Common myeloid progenitor, CD34-positive (primary cell): ENCODE measurements at regions not wholly inside any gene's neighbourhood (a gene's known extent, or its start where the extent isn't known, plus 50 kb on each side); places are given as distances from the start of the nearest gene placed in this dataset.
A peak's percentile ranks its signal among the peaks of the same experiment; 100 is the strongest.

Experiments
- CTCF ChIA-PET: fragments of 350-600 bp; sonication (Branson Sonifier 250); formaldehyde crosslinking; loops from one replicate; lab custom pipeline; 2021; ENCODE audit warnings: antibody characterized with exemption; lab: Charles Lee
- POLR2A ChIA-PET: fragments of 350-600 bp; sonication (Branson Sonifier 250); formaldehyde crosslinking; loops from one replicate; lab custom pipeline; 2021; ENCODE audit warnings: antibody characterized with exemption; lab: Charles Lee
- DNase-seq, 3 donors: peaks; one replicate each; pipeline versions ENCODE4 v3.0.0 to v3.0.0-alpha.2; 2013
- H3K27ac ChIP-seq, 2 experiments: 1 replicate in 1 of 2; 2 replicates in 1 of 2; pipeline ENCODE4 v1.7.0; 2013; ENCODE audit warnings: inconsistent platforms in 2 of 2, low read length in 2 of 2, mild to moderate bottlenecking in 2 of 2, low read depth in 1 of 2, moderate library complexity in 1 of 2; ENCODE audit not compliant: severe bottlenecking in 2 of 2, insufficient read depth in 1 of 2, poor library complexity in 1 of 2
- H3K27me3 ChIP-seq, 5 experiments: replicated peaks in 2 of 5; 1 replicate in 3 of 5; 2 replicates in 2 of 5; pipeline versions ENCODE4 v1.6.1 to v1.7.0; 2013; ENCODE audit warnings: low read length in 4 of 5, mild to moderate bottlenecking in 2 of 5, moderate library complexity in 2 of 5, inconsistent platforms in 1 of 5; ENCODE audit not compliant: insufficient read depth in 5 of 5, control insufficient read depth in 4 of 5
- H3K36me3 ChIP-seq, 4 experiments: 1 replicate in 2 of 4; 2 replicates in 2 of 4; pipeline versions ENCODE4 v1.6.1 to v1.7.0; 2013; ENCODE audit warnings: low read length in 3 of 4, control low read depth in 1 of 4, mild to moderate bottlenecking in 1 of 4; ENCODE audit not compliant: control insufficient read depth in 4 of 4, insufficient read depth in 4 of 4
- H3K4me1 ChIP-seq, 4 experiments: 1 replicate in 3 of 4; 2 replicates in 1 of 4; pipeline versions ENCODE4 v1.6.1 to v1.7.1; 2013; ENCODE audit warnings: low read length in 3 of 4, mild to moderate bottlenecking in 3 of 4, control low read depth in 1 of 4, inconsistent platforms in 1 of 4, moderate library complexity in 1 of 4; ENCODE audit not compliant: control insufficient read depth in 4 of 4, insufficient read depth in 4 of 4; ENCODE audit errors: control extremely low read depth in 1 of 4
- H3K4me3 ChIP-seq, 7 experiments: 1 replicate in 4 of 7; 2 replicates in 3 of 7; pipeline versions ENCODE4 v1.5.1 to v1.7.0; 2013; ENCODE audit warnings: mild to moderate bottlenecking in 7 of 7, low read length in 6 of 7, moderate library complexity in 6 of 7, inconsistent platforms in 2 of 7, low read depth in 2 of 7, control low read depth in 1 of 7; ENCODE audit not compliant: insufficient read depth in 4 of 7, control insufficient read depth in 1 of 7; ENCODE audit errors: extremely low read depth in 1 of 7
- H3K9me3 ChIP-seq, 5 experiments: 1 replicate in 4 of 5; 2 replicates in 1 of 5; pipeline versions ENCODE4 v1.6.1 to v1.7.1; 2013; ENCODE audit warnings: low read length in 4 of 5, mild to moderate bottlenecking in 2 of 5, inconsistent platforms in 1 of 5, low read depth in 1 of 5, moderate library complexity in 1 of 5; ENCODE audit not compliant: control insufficient read depth in 4 of 5, insufficient read depth in 2 of 5; ENCODE audit errors: control extremely low read depth in 1 of 5
- WGBS: methylation state at CpG from one replicate; pipeline ENCODE4 v1.1.5; 2013; ENCODE audit not compliant: insufficient coverage; 5-methylcytosine and 5-hydroxymethylcytosine counted together

DNA sequence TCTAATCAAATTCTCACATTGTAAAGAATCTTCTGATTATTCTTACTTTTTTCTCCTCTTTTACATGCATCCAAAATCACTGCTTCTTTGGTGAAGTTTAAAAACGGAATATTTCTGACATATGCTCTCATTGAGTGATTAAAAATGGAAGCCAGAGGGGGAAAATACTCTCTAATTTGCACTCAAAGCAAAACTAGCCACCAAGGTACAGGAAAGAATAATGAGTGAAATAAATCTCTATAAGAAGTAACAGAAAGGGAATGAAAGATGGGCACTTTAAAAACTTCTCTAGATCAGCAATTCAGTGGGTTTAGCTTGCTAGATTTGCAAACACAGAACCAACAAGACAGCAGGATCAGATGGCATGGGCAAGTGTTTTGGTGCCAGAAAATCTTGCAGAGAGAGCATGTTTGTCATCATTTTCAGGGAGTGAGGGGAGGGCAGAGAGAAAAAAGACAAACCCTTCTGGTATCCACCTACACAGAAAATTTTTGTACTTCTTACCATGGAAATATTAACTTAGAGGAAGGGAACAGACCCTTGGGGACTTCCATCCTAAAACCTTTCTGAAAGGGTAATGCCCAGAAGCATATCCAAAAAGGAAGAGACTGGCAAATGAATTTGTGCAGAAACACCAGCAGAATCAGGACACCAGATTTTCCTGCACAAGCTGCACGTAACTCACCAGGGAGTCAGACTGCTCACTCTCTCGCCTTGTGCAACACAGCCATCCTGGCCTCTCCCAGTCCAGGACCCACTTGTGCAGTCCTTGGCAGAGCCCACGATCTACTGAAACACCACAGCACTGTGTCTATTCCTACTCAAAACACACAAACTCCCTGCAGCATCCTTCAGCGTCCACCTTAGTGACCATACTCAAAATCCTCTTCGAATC is 270.2 kb upstream of the PRDM1 start:
- peaks cover 0 to 2% (median 0%) of the 10 kb centered on the region in 5 experiments for H3K9me3 ChIP-seq
- no peak overlapping the region for H3K4me3 ChIP-seq
- 98% methylated on average over 5 of the region's 6 CpGs for WGBS
- DNase-seq = no peak
- peaks cover 2 to 32% (median 14%) of the 10 kb centered on the region in 4 experiments for H3K4me1 ChIP-seq
- H3K36me3 ChIP-seq = no peaks in the 10 kb centered on the region
- H3K27me3 ChIP-seq = no peaks in the 10 kb centered on the region
- CTCF ChIA-PET = interaction anchor here (1.5 kb wide), 1 partner anchor 16 kb away, joined by 3 read pairs; no protein-coding TSS in a partner anchor
- no peak overlapping the region for H3K27ac ChIP-seq
- POLR2A ChIA-PET = no interaction called here

DNA sequence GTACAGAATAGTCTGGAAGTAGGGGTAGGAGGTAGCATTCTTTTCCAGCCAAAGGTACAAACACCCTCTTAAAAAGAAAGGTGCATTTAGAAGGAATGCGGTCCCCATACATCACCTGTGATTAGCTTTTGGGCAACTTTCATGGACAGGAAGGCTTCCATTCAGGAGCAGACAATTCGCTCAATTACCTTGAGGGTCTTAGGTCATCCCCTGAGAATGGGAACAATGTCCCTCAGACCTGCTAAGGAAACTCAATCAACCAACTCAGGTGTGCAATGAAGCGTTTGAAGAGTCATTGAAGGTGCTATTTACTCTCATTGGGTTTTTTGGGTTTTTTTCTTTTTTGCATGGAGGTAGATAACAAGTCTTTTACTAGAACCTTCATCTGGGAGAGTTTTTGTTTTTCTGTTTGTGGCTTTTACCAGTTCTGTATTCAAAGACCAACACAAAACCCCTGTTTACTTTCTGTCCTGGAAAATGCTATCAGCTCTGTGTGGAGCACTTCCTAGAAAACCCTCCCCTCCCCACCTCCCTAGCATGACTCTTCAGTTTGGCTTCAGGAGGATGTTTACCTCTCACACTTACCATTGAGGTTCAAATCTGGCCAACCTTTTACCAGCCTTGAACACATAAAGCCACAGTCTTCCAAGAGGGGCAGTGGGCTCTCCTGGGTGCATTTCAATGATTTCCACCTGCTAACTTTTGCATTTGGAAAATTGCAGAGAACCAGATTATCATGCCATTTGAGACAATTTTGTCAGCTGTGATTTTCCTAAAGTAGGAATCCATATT is 271.2 kb upstream of the PRDM1 start:
- WGBS = 96% methylated on average over 2 of the region's 3 CpGs
- Histone ChIP-seq H3K27ac (no peak overlapping the region), H3K4me1 (peaks cover 10 to 41% (median 23%) of the 10 kb centered on the region in 4 experiments), H3K27me3 (no peaks in the 10 kb centered on the region), H3K9me3 (no peaks in the 10 kb centered on the region), H3K36me3 (no peaks in the 10 kb centered on the region), H3K4me3 (no peak overlapping the region)
- POLR2A ChIA-PET = no interaction called here
- CTCF ChIA-PET = interaction anchor here (1.0 kb wide), 1 partner anchor 20 kb away, joined by 3 read pairs; no protein-coding TSS in a partner anchor
- no peak for DNase-seq

DNA sequence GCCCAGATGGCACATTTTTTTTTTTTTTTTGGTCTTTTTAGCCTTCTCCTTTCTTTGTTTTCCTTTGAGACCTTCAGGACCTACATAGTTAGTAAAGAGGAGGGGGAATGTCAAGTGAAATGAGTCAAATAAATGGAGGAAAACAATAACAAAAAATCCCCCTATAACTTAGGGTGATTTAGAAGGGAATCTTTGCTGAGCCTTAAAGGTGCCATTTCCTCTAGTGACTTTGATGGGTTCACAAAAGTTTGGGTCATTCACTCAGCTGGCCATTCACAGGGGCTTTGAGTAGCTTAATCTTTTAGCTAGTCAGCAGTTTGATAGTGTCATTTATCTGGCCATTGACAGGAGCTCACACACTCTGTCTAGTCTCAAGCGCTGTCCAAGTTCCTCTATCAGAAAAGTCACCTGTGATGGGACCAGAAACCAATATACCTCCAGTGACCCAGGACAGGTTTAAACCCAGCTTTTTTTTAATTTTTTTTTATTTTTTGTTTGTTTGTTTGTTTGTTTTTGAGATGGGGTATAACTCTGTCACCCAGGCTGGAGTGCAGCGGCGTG is 275.1 kb upstream of the PRDM1 start:
- Histone ChIP-seq H3K27ac (no peak overlapping the region), H3K4me1 (peaks cover 18 to 57% (median 38%) of the 10 kb centered on the region in 4 experiments), H3K36me3 (no peaks in the 10 kb centered on the region), H3K4me3 (peak overlapping the region in 2 of 7 experiments; percentile 4 to 38), H3K9me3 (no peaks in the 10 kb centered on the region), H3K27me3 (no peaks in the 10 kb centered on the region)
- WGBS = 100% methylated on average over 3 of the region's 3 CpGs
- DNase-seq = no peak
- ChIA-PET POLR2A (no interaction called here), CTCF (interaction anchor here (1.0 kb wide), 1 partner anchor 24 kb away, joined by 5 read pairs; no protein-coding TSS in a partner anchor)

DNA sequence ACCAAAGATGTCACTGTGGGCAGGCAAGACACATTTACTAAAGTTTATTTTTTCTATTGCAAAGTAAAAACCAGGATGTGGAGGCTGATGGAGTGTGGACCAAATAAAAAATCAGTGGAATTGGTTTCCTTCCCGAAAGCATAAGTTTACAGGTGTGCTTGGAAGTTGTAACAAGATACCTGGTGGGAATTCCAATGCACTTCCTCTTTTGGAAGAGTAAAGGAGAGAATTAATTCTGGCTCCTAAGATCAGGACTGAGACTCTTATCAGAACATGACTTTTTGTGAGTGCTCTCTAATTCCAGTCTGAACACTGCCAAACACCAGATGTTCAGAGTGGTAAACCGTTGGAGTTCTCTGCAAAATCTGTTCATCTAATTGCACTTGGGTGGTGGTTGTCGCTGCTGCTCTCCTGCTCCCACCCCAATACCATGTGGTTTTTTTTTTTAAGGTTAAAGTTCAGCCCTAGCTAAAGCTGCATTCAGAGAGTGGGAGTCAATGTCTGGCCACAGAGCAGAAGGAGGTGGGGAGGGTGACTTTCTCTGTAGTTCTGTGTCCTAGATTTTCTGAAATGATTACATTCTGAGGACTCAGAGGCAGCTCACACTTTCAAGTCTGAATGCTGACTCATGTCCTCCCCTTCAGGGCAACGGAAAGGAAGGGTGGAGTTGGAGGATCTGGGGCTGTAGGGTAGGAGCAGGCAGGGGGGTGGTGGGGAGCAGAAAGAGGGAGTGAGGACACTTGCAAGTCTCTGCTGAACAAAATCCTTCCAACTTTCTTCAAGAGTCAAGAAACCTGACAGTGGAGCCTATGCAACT is 275.8 kb upstream of the PRDM1 start:
- Histone ChIP-seq H3K4me3 (peak overlapping the region in 4 of 7 experiments; percentile 4 to 38 (median 23)), H3K27me3 (no peaks in the 10 kb centered on the region), H3K9me3 (no peaks in the 10 kb centered on the region), H3K4me1 (peaks cover 18 to 55% (median 38%) of the 10 kb centered on the region in 4 experiments), H3K36me3 (no peaks in the 10 kb centered on the region), H3K27ac (no peak overlapping the region)
- 34% methylated on average over 3 of the region's 4 CpGs for WGBS
- peak; percentile 69 to 94 (median 91) for DNase-seq
- ChIA-PET POLR2A (interaction anchor here (0.5 kb wide), 1 partner anchor 312 kb away, joined by 6 read pairs; no protein-coding TSS in a partner anchor), CTCF (interaction anchor here (1.9 kb wide), 1 partner anchor 25 kb away, joined by 8 read pairs; no protein-coding TSS in a partner anchor)

DNA sequence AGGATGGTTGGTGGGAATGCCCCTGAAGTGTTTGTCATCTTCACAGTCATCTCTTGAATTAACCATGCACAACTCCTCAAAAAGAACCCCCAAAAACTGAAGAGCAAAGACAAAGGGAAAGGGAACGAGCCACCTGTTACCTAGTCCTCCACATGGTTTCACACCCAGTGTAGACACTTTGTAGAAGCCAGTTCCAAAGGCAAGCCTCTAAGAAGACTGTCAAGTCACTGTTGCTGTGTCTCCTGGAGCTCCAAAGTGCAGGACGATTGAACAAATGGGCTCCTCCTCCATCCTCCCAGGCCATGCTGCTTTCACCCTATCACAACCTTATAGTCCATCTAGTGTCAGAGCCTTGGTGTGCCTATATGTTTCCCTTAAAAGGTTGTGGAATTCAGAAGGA is 277.6 kb upstream of the PRDM1 start:
- peaks cover 18 to 48% (median 30%) of the 10 kb centered on the region in 4 experiments for H3K4me1 ChIP-seq
- WGBS = 80% methylated on average over 1 of the region's 2 CpGs
- peak overlapping the region in 1 of 7 experiments; percentile 28 for H3K4me3 ChIP-seq
- H3K27ac ChIP-seq = no peak overlapping the region
- H3K9me3 ChIP-seq = no peaks in the 10 kb centered on the region
- DNase-seq = no peak
- ChIA-PET CTCF (interaction anchor here (1.9 kb wide), 1 partner anchor 26 kb away, joined by 8 read pairs; no protein-coding TSS in a partner anchor), POLR2A (no interaction called here)
- no peaks in the 10 kb centered on the region for H3K36me3 ChIP-seq
- no peaks in the 10 kb centered on the region for H3K27me3 ChIP-seq

DNA sequence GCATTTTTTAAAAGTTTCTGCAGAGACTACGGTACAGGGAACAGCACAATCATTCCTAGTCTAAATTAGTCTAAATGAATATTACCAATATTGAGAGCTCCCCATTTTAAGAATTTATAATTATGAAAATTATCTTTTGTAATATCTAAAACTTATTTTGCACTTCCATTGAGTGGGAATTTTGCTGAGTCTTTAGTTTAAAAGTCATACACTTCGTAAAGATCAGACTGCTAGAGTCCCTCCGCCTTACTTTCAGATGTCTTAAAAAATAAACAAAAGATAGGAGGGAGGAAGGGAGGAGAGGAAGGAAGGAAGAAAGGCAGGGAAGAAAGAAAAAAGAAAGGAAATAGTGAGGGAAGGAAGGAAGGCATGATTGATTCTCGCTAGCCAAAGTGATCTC is 278.2 kb upstream of the PRDM1 start:
- no peak overlapping the region for H3K4me3 ChIP-seq
- POLR2A ChIA-PET = no interaction called here
- no peak overlapping the region for H3K27ac ChIP-seq
- CTCF ChIA-PET = no interaction called here
- DNase-seq = no peak
- peaks cover 18 to 41% (median 27%) of the 10 kb centered on the region in 4 experiments for H3K4me1 ChIP-seq
- H3K27me3 ChIP-seq = no peaks in the 10 kb centered on the region
- no peaks in the 10 kb centered on the region for H3K9me3 ChIP-seq
- H3K36me3 ChIP-seq = no peaks in the 10 kb centered on the region
- WGBS = 83% methylated on average over 2 of the region's 4 CpGs
